Kidney epithelial cell (primary cell): ENCODE measurements at regions not wholly inside any gene's neighbourhood (a gene's known extent, or its start where the extent isn't known, plus 50 kb on each side); places are given as distances from the start of the nearest gene placed in this dataset.
"Not testable (repeated sequence)": the region's sequence is repeated elsewhere in the genome, so short reads cannot be mapped to it uniquely, and the experiment has no call there.

Source experiments
- DNase-seq: peaks from one replicate; pipeline ENCODE4 v3.0.0-alpha.2; 2010; ENCODE audit warnings: low read depth
- H3K27me3 ChIP-seq: 2 replicates; pipeline ENCODE4 v1.6.0; 2011; ENCODE audit warnings: low read length; ENCODE audit not compliant: control insufficient read depth, insufficient read depth
- H3K36me3 ChIP-seq: 2 replicates; pipeline ENCODE4 v1.5.1; 2011; ENCODE audit warnings: low read length; ENCODE audit not compliant: control insufficient read depth, insufficient read depth
- H3K4me3 ChIP-seq: 2 replicates; pipeline ENCODE4 v1.5.1; 2011; ENCODE audit warnings: low read depth, mild to moderate bottlenecking, control low read depth, low read length
- CTCF ChIP-seq: IDR thresholded peaks from 2 replicates; pipeline ENCODE4 v1.5.1; 2011; ENCODE audit warnings: mild to moderate bottlenecking, moderate library complexity, low read length, control low read depth, inconsistent platforms; ENCODE audit not compliant: insufficient read depth, poor library complexity, severe bottlenecking

DNA sequence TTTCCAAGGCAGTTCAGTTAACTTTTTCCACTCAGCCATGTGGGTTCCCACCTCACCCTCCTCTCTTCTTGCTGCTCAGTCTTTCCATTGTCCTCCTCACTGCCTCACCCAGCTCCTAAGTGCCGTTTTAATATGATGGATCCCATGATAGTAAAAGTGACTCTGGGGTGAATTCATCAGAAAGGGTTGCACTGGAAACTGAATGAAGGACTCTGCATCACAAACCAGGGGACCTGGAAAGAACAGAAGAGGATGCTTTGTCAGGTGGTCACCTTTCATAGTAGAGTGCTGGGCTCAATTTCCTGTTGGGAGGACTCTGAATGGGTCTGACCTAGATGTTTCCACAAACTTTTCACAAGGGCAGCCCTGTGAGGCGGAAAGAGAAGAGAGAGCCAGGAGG lies 67.8 kb upstream of the SLC8A3 start:
- no peak overlapping the region for H3K4me3 ChIP-seq
- H3K36me3 ChIP-seq, result no peaks in the 10 kb centered on the region
- no peaks in the 10 kb centered on the region for H3K27me3 ChIP-seq
- DNase-seq, result no peak
- TF ChIP-seq CTCF, result no peak

GRCh38 chr14:70255071-70256057 lies 66.6 kb upstream of the SLC8A3 start:
- not testable (repeated sequence) for H3K27me3 ChIP-seq, H3K36me3 ChIP-seq, DNase-seq
- H3K4me3 ChIP-seq, result peak overlapping the region; percentile 31

- no peak for DNase-seq
- Histone ChIP-seq H3K4me3 (peak overlapping the region; percentile 40), H3K27me3 (no peaks in the 10 kb centered on the region), H3K36me3 (no peaks in the 10 kb centered on the region)
- no peak for TF ChIP-seq CTCF
Observed at GRCh38 chr14:70254476-70254961, 65.8 kb upstream of the SLC8A3 start.

DNA sequence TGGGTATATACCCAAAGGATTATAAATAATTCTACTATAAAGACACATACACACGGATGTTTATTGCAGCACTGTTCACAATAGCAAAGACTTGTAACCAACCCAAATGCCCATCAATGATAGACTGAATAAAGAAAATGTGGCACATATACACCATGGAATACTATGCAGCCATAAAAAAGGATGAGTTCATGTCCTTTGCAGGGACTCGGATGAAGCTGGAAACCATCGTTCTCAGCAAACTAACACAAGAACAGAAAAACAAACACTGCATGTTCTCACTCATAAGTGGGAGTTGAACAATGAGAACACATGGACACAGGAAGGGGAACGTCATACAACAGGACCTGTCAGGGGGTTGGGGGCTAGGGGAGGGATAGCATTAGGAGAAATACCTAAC lies 64.8 kb upstream of the SLC8A3 start:
- not testable (repeated sequence) for H3K4me3 ChIP-seq, DNase-seq, H3K36me3 ChIP-seq, H3K27me3 ChIP-seq

DNA sequence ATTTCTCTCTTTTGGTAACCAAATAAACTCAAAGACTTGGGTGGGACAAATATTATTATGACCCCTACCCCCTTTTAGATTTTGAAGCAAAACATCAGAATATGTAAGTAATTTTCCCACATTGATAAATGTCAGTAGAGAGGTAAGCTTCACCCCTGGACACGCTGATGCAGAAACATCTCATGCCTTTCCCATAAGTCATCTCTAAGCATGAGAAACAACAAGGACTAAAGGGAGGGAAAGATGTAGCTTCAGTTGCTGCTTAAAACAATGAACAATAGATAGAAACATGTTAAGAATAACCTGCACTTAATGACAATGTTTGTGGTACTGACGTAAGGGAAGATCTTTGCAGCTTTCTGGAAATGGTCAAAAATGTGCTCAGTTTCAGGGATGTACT lies 56.3 kb upstream of the SLC8A3 start:
- no peak for DNase-seq
- no peaks in the 10 kb centered on the region for H3K36me3 ChIP-seq
- no peaks in the 10 kb centered on the region for H3K27me3 ChIP-seq
- no peak for TF ChIP-seq CTCF
- H3K4me3 ChIP-seq, result no peak overlapping the region

DNA sequence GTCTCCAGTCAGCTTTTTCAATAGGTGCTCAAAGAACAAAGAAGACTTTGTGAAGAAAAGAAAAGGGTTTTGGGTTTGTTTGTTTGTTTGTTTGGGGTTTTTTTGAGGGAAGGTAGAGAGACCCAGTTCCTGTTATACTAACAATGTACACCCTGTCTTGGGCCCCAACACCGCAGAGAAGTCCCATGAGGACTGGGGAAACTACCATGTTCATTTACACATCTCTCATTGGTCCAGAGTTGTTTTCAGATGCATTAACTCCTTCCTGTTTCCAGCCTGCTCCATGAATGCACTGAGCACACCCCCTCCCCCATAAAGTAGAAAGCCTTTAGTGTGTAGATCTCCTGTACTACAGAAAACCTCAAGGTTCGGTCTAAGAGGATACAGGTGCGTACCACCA lies 51.1 kb upstream of the SLC8A3 start:
- Histone ChIP-seq H3K27me3 (no peaks in the 10 kb centered on the region), H3K4me3 (no peak overlapping the region), H3K36me3 (no peaks in the 10 kb centered on the region)
- no peak for DNase-seq
- TF ChIP-seq CTCF, result no peak

DNA sequence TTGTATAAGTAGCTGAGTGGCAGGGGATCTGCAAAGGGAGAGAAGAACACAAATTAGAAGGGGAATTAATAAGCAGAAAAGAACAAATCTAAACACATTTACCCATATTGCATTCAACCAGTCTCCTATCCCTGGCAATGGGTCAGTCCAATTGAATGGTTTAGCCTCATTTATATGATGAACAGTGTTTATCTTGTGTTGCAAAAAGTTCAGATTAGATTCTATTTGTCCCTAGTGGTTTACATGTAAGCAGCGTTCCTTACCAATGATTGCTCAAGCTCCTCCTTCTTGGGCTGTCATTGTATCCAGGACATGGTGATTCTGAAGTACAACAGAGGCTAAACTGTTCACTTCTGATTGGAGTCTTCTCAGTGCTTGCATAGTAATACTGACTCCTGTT lies 49.9 kb upstream of the SLC8A3 start:
- H3K27me3 ChIP-seq, H3K36me3 ChIP-seq, H3K4me3 ChIP-seq, DNase-seq: not testable (repeated sequence)
